Sigmoid colon (tissue), 4 donors: ENCODE measurements at regions not wholly inside any gene's neighbourhood (a gene's known extent, or its start where the extent isn't known, plus 50 kb on each side); places are given as distances from the start of the nearest gene placed in this dataset.

Experiments
- CTCF ChIP-seq, 4 experiments: fragments of 450-650 bp in 3 of 4; fragments of 200-600 bp in 1 of 4; IDR thresholded peaks; one replicate each; pipeline ENCODE4 v1.5.1; 2016 to 2019; ENCODE audit warnings: antibody characterized with exemption in 4 of 4, mild to moderate bottlenecking in 3 of 4, moderate library complexity in 2 of 4
- EP300 ChIP-seq, 4 donors: sonication (generic); formaldehyde crosslinking; IDR thresholded peaks; one replicate each; pipeline ENCODE4 v1.6.1; 2017; ENCODE audit warnings: antibody characterized with exemption in 4 of 4
- POLR2A ChIP-seq, 2 donors: fragments of 450-650 bp; IDR thresholded peaks; one replicate each; pipeline ENCODE4 v1.6.1; 2016; ENCODE audit warnings: antibody characterized with exemption in 2 of 2, mild to moderate bottlenecking in 2 of 2, moderate library complexity in 2 of 2

GRCh38 chr4:178105242-178105641, 663.0 kb upstream of the AGA start:
- no peak for TF ChIP-seq CTCF (IDR thresholded peaks at IDR 0.05)
- TF ChIP-seq EP300 (IDR thresholded peaks at IDR 0.05) = no peak
- no peak for TF ChIP-seq POLR2A (IDR thresholded peaks at IDR 0.05)
